SH-SY5Y (cell line): ENCODE measurements at regions not wholly inside any gene's neighbourhood (a gene's known extent, or its start where the extent isn't known, plus 50 kb on each side); places are given as distances from the start of the nearest gene placed in this dataset.

Experiments used
- GATA2 ChIP-seq: IDR thresholded peaks from 2 replicates; pipeline ENCODE4 v1.6.1; 2011; ENCODE audit warnings: mild to moderate bottlenecking, low read depth, low read length
- GATA3 ChIP-seq: IDR thresholded peaks from 2 replicates; pipeline ENCODE4 v1.6.1; 2011; ENCODE audit warnings: low read depth, mild to moderate bottlenecking, low read length, moderate library complexity

GRCh38 chr1:221979444-221980032 is 237.6 kb upstream of the DUSP10 start:
- no peak for TF ChIP-seq GATA2
- TF ChIP-seq GATA3: no peak
